GM19438 (cell line): ENCODE measurements at regions not wholly inside any gene's neighbourhood (a gene's known extent, or its start where the extent isn't known, plus 50 kb on each side); places are given as distances from the start of the nearest gene placed in this dataset.
"Not testable (repeated sequence)": the region's sequence is repeated elsewhere in the genome, so short reads cannot be mapped to it uniquely, and the experiment has no call there.

Source experiments
- ATAC-seq: cut with Tn5 transposase; IDR thresholded peaks from one replicate; pipeline ENCODE4 v1.9.1; 2021; ENCODE audit warnings: low read depth; ENCODE audit not compliant: unreplicated experiment

DNA sequence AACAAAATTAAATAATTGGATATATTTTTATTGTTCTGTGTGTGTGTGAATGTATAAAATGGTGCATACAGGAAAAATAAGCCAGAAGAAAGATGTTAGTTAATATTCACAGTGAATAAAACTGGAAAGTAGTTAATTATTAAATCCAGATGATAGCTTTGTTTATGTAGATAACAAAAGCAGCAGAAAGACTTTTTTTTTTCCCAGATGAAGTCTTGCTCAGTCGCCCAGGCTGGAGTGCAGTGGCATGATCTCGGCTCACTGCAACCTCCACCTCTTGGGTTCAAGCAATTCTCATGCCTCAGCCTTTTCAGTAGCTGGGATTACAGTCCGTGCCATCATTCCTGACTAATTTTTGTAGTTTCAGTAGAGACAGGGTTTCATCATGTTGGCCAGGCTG is 140.1 kb downstream of the ZNF486 start:
- no peak for ATAC-seq

DNA sequence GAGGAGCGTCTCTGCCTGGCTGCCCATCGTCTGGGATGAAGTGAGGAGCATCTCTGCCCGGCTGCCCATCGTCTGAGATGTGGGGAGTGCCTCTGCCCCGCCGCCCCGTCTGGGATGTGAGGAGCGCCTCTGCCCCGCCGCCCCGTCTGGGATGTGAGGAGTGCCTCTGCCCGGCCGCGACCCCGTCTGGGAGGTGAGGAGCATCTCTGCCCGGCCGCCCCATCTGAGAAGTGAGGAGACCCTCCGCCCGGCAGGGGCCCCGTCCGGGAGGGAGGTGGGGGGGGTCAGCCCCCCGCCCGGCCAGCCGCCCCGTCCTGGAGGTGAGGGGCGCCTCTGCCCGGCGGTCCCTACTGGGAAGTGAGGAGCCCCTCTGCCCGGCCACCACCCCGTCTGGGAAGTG is 129.3 kb downstream of the ZNF486 start:
- not testable (repeated sequence) for ATAC-seq

GRCh38 chr19:20294181-20294580 is 127.2 kb downstream of the ZNF486 start:
- ATAC-seq, result no peak

GRCh38 chr19:20292520-20292919 is 125.5 kb downstream of the ZNF486 start:
- ATAC-seq, result not testable (repeated sequence)

DNA sequence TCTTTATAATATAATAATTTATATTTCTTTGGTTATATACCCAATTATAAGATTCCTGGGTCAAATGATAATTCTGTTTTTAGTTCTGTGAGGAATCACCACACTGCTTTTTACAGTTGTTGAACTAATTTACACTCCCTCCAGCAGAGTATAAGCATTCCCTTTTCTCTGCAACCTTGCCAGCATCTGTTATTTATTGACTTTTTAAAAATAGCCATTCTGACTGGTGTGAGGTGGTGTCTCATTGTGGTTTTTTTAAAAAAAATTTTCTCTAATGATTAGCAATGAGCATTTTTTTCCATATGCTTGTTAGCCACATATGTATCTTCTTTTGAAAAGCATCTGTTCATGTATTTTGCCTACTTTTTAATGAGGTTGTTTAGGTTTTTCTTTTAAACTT is 122.2 kb downstream of the ZNF486 start:
- no peak for ATAC-seq

- no peak for ATAC-seq
Observed at GRCh38 chr19:20287070-20287469, 120.1 kb downstream of the ZNF486 start.

- not testable (repeated sequence) for ATAC-seq
Observed at GRCh38 chr19:20285876-20286275, 118.9 kb downstream of the ZNF486 start.

DNA sequence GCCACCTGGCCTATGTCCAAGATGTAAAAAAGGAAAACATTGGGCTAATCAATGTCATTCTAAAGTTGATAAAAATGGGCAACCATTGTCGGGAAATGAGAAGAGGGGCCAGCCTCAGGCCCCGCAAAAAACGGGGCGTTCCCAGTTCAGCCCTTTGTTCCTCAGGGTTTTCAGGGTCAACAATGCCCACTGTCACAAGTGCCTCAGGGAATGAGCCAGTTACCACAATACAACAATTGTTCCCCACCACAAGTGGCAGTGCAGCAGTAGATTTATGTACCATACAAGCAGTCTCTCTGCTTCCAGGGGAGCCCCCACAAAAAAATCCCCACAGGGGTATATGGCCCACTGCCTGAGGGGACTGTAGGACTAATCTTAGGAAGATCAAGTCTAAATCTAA is 112.5 kb downstream of the ZNF486 start:
- ATAC-seq, result no peak

DNA sequence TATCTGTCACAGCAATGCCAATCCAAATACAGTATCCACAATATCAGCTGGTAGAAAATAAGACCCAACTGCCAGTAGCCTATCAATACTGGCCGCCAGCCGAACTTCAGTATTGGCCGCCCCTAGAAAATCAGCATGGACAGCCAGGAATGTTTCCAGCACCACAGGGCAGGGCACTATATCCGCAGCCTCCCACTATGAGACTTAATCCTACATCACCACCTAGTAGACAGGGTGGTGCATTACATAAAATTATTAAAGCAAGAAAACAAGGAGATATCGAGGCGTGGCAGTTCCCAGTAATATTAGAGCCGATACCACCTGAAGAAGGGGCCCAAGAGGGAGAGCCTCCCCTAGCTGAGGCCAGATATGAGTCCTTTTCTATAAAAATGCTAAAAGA is 111.3 kb downstream of the ZNF486 start:
- ATAC-seq, result no peak

- not testable (repeated sequence) for ATAC-seq
Observed at GRCh38 chr19:20276732-20277082, 109.7 kb downstream of the ZNF486 start.

GRCh38 chr19:20276011-20276731 is 109.2 kb downstream of the ZNF486 start:
- ATAC-seq, result no peak

GRCh38 chr19:20273951-20274570 is 107.0 kb downstream of the ZNF486 start:
- ATAC-seq, result no peak

- no peak for ATAC-seq
Observed at GRCh38 chr19:20273376-20273775, 106.4 kb downstream of the ZNF486 start.

DNA sequence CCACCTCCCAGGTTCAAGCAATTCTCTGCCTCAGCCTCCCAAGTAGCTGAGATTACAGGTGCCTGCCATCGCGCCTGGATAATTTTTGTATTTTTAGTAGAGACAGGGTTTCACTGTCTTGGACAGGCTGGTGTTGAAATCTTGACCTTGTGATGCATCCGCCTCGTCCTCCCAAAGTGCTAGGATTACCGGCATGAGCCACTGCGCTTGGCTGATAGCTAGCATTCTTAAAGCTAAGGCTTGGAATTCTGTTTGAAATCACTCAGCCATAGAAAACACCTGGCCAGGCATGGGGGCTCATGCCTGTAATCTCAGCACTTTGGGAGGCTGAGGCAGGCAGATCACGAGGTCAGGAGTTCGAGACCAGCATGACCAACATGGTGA is 105.6 kb downstream of the ZNF486 start:
- not testable (repeated sequence) for ATAC-seq

GRCh38 chr19:20271927-20272626 is 105.1 kb downstream of the ZNF486 start:
- ATAC-seq, result not testable (repeated sequence)

GRCh38 chr19:20271215-20271926 is 104.4 kb downstream of the ZNF486 start:
- ATAC-seq, result no peak

DNA sequence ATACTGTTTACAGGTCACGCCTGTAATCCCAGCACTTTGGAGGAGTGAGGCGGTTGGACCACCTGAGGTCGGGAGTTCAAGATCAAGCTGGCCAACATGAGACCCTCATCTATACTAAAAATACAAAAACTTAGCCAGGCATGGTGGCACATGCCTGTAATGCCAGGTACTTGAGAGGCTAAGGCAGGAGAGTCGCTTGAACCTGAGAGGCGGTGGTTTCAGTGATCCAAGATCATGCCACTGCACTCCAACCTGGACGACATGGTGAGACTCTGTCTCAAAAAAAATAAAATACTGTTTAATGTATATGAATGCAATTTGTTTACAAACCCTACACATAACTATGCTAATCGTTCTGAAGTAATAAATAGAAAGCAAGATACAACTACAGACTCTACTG is 102.4 kb downstream of the ZNF486 start:
- no peak for ATAC-seq

GRCh38 chr19:20261513-20261912 is 94.5 kb downstream of the ZNF486 start:
- ATAC-seq, result not testable (repeated sequence)

GRCh38 chr19:20260738-20261137 is 93.7 kb downstream of the ZNF486 start:
- ATAC-seq, result not testable (repeated sequence)

DNA sequence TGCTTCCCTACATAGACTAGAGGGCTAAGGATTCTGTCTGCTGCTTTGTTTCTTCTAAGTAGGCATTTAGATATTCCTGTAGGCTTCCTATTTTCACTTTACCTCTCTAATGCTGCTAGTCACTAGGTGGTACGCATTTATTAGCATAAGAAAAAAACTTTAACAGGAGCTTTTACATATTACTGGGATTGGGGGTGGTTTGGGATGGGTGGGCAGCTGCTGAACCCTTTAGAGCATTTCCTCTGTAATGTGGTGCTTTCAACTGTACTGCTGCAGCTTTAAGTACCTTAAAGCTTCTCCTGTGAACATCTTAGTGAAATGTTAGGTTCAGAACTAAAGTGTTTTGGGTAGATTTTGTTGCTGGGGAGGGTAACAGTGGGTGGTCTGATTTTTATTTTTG is 92.6 kb downstream of the ZNF486 start:
- no peak for ATAC-seq

DNA sequence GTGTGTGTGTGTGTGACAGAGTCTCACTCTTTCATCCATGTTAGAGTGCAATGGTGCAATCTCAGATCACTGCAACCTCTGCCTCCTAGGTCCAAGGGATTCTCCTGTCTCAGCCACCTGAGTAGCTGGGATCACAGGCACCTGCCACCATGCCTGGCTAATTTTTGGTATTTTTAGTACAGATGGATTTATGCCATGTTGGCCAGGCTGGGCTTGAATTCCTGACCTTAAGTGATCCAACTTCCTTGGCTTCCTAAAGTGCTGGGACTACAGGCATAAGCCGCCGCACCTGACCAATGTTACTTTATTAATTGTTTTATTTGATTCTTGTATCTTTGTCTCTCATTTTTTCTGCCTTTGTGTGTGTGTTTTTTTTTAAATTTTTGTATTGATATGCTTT is 89.6 kb downstream of the ZNF486 start:
- no peak for ATAC-seq
